T-helper 2 cell (primary cell): ENCODE measurements at regions not wholly inside any gene's neighbourhood (a gene's known extent, or its start where the extent isn't known, plus 50 kb on each side); places are given as distances from the start of the nearest gene placed in this dataset.
"Not testable (repeated sequence)": the region's sequence is repeated elsewhere in the genome, so short reads cannot be mapped to it uniquely, and the experiment has no call there.

Experiments
- DNase-seq, 5 experiments: peaks; one replicate each; pipeline versions ENCODE4 v3.0.0 to v3.0.0-alpha.2; 2012 to 2022

DNA sequence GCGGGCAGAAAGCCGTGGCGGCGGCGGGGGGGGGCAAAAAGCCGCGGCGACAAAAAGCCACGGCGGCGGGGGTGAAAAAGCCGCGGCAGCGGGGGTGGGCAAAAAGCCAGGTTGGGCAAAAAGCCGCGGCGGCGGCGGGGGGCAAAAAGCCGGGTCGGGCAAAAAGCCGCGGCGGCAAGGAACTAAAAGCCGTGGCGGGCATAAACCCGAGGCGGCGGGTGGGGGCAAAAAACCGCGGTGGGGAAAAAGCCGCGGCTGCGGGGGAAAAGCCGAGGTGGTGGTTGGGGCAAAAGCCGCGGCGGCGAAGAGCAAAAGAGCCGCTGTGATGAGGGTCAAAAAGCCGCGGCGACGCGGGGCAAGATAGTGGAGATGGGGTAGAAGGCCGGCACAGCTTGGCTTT is 1834.2 kb downstream of the FOXD4L5 start:
- peak in 1 of 5 experiments; percentile 1 for DNase-seq

DNA sequence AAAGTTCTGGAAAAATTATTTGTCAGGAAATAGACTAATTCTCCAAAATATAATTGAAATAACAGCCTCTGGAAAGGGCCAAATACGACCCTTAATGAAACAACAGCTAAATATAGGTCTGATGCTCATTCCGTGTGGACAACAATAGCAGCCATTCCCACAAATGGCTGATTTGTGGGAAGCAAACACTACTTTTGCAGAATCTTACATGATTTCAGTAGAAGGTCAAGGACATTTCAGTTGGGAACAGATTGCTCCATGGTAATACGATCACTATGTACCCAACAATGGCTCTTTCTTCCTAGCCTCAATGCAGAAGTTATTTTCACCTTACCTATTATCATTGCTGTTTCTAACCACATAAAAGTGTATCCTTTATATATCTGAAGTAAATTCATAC is 1859.9 kb downstream of the FOXD4L5 start:
- not testable (repeated sequence) for DNase-seq

DNA sequence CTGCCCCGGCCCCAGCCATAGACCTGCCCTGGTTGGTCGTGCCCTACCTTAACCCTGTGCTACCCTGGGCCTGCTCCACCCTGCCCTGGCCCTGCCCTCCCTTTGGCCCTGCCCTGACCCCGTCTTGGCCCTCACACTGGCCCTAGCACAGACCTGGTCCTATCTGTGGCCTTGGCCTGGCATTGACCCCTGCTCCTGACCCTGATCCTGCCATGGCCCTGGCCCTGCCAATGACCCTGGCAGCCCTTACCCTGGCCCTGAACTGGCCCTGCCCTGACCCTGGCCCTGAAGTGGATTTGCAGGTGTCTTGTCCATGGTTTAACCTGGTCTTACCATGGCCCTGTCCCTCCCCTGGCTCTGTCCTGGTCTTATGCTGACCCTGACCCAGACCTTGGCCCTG is 1894.1 kb downstream of the FOXD4L5 start:
- DNase-seq, result not testable (repeated sequence)

DNA sequence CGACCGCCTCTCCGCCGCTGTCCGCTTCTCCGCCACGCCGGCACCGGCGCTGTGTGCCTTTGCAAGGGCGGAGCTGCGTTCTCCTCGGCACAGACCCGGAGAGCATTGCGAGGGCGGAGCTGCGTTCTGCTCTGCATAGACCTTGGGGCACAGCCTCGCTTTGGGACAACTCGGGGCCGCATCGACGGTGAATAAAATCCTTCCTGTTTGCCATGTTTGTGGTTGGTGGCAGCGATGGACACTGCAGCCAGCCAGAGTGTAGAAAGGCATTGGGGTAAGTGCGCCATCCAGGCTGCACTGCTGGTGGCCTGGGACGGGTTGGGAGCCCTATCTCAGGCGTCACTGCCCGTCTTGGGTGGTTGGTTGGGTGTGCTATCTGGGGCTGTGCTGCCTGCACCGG is 1899.5 kb downstream of the FOXD4L5 start:
- not testable (repeated sequence) for DNase-seq

DNA sequence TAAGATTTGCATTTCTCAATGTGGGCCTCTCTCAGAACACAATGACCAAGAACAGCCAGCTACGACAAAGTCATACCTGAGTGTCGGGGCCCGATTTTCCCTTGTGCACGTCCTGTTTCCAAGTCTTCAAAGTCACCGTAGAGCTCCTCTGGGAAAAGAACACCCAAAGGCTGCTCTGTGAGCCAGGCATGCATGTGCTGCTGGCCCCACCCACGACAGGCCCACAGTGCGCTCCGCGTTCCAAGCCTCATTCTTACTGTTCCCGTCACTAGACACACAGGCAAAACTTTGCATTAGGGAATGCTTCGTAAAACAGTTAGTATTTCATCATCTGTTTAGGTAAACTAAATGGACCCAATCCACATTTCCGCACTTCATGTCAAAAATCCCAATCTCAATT is 1905.1 kb downstream of the FOXD4L5 start:
- DNase-seq, result not testable (repeated sequence)

DNA sequence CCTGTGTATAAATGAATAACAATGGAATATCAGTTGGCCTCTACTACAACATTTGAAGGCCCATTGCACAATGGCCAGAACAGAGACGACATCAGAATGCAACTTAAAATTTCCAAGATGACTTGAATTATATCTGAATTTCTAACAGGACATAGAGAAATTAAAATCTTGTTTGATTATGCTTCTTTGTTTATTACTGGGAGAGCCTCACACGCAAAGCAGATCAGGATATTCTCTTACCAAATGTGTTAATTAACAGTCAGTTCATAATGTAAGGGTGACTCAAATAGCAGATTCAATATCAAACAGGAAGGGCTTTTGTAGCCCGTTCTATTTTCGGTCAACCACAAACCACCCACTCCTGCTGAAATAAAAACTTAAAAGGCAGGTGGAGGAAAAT is 1930.8 kb downstream of the FOXD4L5 start:
- peak in 1 of 5 experiments; percentile 36 for DNase-seq

DNA sequence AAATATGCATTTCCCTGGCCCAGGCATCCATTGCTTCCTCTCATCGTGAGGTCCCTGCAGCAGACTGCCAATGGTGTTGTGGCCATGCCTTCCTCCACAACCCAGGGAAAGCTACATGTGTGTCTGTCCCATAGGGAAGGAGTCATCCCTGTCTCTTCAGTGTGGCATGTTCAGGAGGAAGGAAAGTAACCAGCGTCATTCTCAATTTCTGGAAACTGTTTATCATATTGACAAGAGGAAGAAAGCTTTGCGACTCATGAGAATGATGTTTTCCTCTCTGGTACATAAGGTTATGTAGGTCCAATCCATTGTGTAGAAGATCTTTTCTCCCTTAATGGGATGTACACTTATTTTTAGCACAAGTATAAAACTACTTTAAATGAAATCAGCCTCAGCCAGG is 1937.7 kb downstream of the FOXD4L5 start:
- not testable (repeated sequence) for DNase-seq

DNA sequence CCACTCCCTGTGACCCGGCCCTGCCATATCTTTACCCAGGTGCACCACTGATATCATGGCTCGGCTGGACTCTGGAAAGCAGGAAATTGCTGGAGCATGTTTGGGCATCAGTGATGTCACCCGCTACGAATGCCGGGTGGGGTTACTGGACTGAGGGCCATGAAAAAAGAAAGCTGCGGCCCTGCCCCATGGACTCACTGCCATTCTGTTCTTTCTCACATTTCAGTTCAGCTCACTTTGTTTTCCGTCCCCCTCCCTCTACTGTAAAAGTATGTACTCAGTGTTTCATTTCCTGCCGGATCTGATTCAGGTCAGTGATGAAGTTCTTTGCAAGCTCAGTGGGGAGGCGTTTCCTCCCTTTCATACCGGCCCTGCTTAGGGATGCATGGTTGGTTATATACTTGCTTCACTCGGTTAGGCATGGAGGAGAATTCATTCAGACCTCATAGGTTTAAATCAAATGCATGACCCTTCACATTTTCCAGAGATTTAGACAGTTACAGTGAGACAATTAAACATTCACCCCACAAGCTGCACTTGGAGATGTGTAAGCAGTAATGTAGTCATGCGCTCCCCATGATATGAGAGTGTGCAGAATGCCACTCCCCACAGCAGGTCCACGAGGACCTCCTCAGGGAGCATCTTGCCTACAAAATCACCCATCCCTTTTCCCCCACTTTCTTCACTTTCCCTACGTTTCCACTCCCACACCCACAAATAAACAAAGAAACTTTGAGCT is 1938.5 kb downstream of the FOXD4L5 start:
- peak in 1 of 5 experiments; percentile 63 for DNase-seq

DNA sequence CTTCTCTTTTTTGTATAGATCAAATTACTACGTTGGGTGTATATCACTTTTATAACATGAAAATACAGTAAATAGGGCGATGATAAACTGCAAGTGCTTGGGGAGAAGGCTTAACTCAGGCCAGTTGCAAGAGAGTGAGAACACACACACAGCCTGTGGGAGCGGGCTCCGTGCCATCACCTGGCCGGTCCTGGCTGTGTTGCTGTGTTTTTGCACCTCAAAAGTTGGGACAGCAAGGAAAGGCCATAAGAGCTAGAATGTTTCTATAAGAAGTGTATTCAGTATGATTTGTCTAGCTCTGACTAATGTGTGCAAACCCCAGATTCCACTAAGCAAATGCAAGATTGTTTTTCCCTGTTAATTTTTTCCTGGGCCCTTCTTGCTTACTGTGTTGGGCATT is 1940.6 kb downstream of the FOXD4L5 start:
- not testable (repeated sequence) for DNase-seq

DNA sequence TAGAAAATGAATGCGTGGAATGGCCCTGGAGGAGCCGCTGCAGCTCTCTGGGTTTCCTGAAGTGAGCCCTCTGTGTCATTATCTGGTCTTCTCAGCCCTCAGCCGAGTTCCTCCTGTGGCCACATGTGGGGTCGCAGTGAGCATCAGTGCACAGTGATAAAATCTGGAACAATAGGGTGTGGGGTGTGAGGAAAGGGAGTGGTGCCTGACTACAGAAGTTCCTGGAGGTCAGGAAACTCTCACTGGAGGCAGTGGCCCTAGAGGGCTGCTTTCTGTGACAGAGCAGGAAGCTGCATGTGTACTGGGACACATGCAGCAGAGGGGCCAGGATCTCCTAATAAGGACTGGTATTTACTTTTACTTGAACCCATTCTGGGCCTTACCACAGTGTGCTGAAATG is 1942.5 kb downstream of the FOXD4L5 start:
- DNase-seq, result not testable (repeated sequence)

DNA sequence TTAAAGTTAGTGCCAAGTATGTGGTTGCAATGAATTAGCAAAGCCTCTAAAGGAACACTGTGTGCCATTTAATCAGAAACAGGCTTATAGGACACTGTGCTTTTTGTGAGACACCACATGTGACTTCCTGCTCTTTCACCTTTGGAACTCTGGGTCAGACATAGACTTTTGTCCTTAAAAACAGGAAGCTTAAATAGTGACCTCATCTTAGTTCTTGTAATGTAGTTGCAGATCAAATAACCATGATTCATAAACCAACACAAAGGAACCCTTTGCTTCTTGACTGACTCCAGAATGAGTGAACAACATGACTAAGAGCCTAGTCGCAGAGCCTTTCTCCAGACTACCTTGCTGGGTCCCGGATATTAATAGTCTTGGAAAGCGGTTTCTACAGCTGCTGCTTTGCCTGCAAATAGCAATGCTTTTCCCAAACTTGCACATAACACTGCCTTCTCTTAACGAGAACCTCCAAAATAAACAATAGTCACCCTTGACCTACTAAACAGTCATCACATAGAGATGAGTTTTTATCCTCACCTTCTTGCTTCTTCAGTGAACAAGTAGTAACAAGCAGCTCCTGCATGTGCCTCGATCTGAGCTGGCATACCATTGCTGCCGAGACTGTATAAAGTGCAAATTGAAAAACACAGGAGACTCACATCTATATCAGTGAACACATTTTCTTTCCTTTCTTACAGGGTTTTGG is 1947.0 kb downstream of the FOXD4L5 start:
- not testable (repeated sequence) for DNase-seq

DNA sequence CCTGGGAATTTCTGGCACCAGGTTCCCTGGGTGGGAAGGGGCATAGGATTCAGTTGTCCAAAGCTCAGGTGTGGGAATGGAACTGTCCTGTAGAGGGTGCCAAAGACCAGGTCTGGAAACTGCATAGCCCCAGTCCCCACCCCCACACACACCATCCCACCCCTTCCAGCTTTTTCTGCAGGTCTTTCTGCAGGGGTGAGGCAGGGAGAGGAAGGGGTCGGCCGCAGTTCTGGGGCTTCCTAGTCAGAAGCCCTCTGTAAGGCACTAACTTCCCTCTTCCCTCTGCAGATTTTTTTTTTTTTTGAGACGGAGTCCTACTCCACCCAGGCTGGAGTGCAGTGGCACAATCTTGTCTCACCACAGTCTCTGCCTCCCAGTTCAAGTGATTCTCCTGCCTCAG is 1949.7 kb downstream of the FOXD4L5 start:
- DNase-seq, result not testable (repeated sequence)

DNA sequence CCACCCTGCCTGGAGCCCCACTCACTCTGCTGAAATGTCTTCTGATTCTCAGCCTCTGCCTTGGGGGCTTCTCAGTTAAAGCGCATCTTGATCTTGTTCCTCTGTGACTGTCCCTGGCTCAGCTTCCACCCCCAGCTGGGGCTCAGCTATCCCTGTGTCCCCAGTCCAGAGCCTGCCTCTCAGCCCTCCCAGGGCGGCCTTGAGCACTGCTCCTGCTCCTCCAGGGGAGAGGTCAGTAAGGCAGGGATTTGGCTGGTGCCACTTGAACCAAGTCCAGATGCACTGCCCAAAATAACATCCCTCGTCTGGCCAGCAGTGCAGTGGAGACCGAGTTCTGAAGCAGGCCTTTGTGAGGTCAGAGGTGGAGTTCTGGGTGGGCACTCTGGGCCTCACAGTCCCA is 1950.8 kb downstream of the FOXD4L5 start:
- DNase-seq, result not testable (repeated sequence)

DNA sequence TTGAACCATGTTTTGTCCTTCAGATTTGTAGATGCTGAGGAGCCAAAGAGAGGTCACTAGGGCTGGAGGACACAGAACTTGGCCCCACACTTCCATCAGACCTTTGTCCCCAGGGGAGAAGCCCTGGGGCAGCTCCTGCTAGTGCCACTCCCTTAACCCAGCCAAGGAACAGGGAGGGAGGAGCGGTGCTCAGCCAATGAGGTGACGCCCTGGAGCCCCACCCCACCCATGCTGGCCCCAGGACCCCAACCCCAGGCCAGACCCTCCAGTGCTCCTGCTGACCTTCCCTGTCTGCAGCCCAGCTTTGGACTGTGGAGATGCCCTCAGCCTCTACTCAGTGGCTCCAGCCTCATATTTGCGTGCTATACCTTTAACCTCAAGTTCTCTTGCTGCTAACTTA is 1951.9 kb downstream of the FOXD4L5 start:
- not testable (repeated sequence) for DNase-seq

DNA sequence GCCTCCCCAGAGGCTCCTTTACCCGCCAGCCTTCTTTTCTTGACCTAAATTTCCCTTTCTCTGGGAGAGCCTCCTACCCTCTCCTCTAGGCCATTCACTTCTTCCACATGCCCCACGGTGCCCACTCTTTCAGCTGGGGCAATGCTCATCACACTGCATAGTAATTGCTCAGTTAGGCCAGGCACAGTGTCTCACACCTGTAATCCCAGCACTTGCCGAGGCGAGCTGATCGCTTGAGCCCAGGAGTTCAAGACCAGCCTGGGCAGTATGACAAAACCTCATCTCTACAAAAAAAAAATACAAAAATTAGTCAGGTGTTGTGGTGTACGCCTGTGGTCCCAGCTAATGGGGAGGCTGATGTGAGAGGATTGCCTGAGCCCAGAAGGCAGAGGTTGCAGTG is 1956.7 kb downstream of the FOXD4L5 start:
- not testable (repeated sequence) for DNase-seq

DNA sequence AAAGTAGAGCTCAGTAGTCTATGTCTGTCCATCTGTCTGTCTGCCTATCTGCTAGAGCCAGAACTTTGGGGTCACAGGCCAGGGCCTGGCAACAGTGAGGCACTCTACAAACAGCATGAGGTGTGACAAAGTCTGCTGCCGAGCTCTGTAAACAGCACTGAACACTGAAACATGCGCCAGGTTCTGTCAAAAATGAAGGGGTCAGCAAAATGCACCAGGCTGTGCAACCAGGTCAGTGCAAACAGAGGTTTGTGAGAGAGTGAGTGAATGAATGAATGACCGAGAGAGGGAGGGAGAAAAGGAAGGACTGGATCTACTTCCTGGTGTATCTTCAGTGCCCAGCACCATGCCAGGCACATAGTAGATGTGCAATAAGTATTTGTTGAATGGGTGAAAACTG is 1957.8 kb downstream of the FOXD4L5 start:
- DNase-seq, result not testable (repeated sequence)

DNA sequence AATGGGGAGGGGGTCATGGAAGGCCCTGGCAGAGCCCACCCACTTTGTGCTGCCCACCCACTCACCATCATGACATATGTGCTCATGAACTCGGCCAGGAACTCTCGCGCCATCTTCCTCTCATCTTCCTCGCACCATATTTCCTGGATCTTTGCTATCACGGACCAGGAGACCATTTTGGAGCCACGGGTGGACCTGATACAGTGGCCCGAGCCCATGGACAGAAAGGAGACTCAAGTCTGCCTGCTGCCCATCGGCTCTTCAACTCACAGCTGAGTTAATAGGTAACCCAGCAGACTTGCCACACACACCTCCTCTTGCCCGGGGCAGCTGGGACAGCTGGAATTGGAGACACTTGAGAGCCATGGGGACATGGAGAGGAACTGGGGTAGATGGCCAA is 1958.3 kb downstream of the FOXD4L5 start:
- DNase-seq, result not testable (repeated sequence)

DNA sequence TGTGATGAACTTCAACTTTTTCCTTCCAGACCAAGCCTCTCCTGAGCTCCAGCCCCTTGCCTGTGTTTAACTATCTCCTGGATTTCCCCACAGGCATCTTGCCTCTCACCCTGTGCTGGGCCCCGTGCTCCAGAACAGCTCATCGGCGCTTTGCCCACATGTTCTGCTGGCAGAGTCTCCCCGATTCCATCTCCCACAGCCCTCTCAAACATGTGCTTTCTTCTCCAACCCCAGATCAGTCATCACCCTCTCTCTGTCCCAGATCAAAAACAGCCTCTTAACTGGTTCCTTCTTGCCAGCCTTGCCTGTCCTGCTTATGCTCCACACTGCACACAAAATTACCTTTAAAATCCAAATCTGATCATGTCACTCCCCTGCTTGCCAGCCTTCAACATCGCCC is 1959.3 kb downstream of the FOXD4L5 start:
- DNase-seq, result not testable (repeated sequence)

DNA sequence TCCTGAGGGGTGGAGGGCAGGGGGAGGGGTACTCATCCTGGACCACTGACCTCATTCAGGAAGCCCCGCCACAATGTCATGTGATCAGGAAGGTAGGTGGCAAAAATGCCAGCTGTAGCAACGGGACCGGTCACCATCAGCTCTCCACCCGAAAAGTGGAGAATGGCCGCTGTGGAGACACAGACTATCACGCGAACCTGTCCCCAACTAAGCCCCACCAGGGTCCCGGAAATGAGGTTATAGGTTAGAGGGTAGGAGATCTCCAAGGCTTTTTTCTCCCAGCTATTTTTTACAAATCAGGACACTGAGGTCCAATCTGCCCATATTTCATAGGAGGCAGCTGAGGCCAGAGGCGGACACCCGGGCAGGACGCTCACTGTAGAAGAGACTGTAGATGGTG is 1966.9 kb downstream of the FOXD4L5 start:
- DNase-seq, result not testable (repeated sequence)

DNA sequence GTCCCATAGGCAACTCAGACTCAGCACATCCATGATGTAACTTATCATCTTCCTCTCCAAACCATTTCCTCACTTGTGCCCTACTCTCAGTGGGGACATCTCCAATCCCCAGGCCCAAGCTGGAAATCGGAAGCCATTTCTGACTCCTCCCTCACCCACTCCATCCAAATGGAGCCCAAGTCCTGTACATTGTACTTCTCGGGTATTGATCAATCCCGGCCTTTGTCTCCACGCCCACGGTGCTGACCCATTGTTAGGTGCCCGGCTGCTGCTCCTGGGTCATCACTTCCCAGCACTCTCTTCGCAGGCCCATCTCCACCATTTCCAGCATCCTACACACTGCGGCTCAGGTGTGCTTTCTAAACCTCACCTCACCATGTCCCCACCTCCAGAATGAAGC is 1969.6 kb downstream of the FOXD4L5 start:
- not testable (repeated sequence) for DNase-seq

DNA sequence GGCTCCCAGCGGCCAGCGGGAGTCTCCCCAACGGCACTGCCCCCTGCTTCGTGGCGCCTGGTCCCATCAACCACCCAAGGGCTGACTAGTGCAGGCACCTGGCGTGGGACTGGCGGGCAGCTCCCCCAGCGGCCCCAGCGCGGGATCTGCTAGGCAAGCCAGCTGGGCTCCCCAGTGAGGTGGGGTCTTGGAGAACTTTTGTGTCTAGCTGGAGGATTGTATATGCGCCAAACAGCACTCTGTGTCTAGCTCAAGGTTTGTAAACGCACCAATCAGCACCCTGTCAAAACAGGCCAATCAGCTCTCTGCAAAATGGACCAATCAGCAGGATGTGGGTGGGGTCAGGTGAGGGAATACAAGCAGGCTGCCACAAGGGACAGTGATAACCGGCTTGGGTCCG is 1988.2 kb downstream of the FOXD4L5 start:
- DNase-seq, result not testable (repeated sequence)

DNA sequence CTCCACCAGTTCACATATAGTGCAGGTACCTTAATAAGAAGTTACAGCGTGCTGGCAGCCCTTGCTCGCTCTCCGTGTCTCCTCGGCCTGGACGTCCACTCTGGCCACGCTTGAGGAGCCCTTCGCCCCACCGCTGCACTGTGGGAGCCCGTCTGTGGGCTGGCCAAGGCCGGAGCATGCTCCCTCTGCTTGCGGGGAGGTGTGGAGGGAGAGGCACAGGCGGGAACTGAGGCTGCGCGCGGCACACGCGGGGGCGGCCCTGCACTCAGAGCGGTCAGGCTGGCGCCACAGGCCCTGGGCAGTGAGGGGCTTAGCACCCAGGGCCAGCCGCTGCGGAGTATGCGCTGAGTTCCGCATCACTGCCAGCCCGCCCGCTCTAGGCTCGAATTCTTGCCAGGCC is 1988.6 kb downstream of the FOXD4L5 start:
- not testable (repeated sequence) for DNase-seq

DNA sequence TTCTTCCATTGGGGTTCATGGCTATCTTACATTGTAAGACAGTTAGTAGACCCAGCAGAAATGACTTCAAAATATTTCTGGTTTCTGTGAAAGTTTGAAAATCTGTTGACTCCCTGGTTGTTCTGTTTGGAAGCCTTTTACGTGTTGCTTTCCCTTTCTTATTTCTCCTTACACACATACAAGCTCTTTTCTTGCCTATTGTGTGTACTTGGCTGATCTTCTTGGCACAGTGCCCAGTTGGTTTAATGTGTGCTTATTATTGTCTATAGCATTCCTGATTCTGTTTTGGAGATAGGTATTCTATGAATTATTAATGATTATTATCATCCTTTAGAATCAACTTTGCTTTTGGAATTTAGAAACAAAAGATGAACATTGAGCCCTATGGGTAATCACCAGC is 1995.0 kb downstream of the FOXD4L5 start:
- not testable (repeated sequence) for DNase-seq
